ENCODE measurements at regions not wholly inside any gene's neighbourhood (a gene's known extent, or its start where the extent isn't known, plus 50 kb on each side); places are given as distances from the start of the nearest gene placed in this dataset.
A peak's percentile ranks its signal among the peaks of the same experiment; 100 is the strongest.

- TF ChIP-seq, protein P1, sequence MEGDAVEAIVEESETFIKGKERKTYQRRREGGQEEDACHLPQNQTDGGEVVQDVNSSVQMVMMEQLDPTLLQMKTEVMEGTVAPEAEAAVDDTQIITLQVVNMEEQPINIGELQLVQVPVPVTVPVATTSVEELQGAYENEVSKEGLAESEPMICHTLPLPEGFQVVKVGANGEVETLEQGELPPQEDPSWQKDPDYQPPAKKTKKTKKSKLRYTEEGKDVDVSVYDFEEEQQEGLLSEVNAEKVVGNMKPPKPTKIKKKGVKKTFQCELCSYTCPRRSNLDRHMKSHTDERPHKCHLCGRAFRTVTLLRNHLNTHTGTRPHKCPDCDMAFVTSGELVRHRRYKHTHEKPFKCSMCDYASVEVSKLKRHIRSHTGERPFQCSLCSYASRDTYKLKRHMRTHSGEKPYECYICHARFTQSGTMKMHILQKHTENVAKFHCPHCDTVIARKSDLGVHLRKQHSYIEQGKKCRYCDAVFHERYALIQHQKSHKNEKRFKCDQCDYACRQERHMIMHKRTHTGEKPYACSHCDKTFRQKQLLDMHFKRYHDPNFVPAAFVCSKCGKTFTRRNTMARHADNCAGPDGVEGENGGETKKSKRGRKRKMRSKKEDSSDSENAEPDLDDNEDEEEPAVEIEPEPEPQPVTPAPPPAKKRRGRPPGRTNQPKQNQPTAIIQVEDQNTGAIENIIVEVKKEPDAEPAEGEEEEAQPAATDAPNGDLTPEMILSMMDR (CRISPR knock-in tag; IDR thresholded peaks at IDR 0.05), result peak; percentile 42
- TF ChIP-seq ZNF350 (CRISPR knock-in tag; IDR thresholded peaks at IDR 0.05; ENCODE audit: borderline replicate concordance, low read depth) (peak; percentile 62; the same call in 1 of the 2 replicates), ZBTB49 (CRISPR knock-in tag; IDR thresholded peaks at IDR 0.05; ENCODE audit: borderline replicate concordance) (no peak), ZNF660 (CRISPR knock-in tag; IDR thresholded peaks at IDR 0.05; ENCODE audit: borderline replicate concordance, low read depth) (no peak), MXD4 (CRISPR knock-in tag; IDR thresholded peaks at IDR 0.05) (no peak), ZFP62 (CRISPR knock-in tag; IDR thresholded peaks at IDR 0.05) (no peak), PRPF4 (IDR thresholded peaks at IDR 0.05; ENCODE audit: low read depth, low read length, poor library complexity, severe bottlenecking) (no peak), NFYB (CRISPR knock-in tag; IDR thresholded peaks at IDR 0.05) (no peak), ZNF549 (CRISPR knock-in tag; IDR thresholded peaks at IDR 0.05) (0 out of 2 replicates have a peak, but pooled peaks have one; percentile 32), XBP1 (CRISPR knock-in tag; IDR thresholded peaks at IDR 0.05) (no peak), EED (CRISPR knock-in tag; IDR thresholded peaks at IDR 0.05) (no peak), ZNF616 (CRISPR knock-in tag; IDR thresholded peaks at IDR 0.05; ENCODE audit: low read depth) (0 out of 2 replicates have a peak, but pooled peaks have one; percentile 9), MIER3 (CRISPR knock-in tag; IDR thresholded peaks at IDR 0.05; ENCODE audit: borderline replicate concordance) (no peak), ZNF280B (CRISPR knock-in tag; IDR thresholded peaks at IDR 0.05; ENCODE audit: borderline replicate concordance) (peak; percentile 75), RXRA (CRISPR knock-in tag; IDR thresholded peaks at IDR 0.05) (peak; percentile 27; the same call in 1 of the 2 replicates), EHMT2 (IDR thresholded peaks at IDR 0.05; ENCODE audit: borderline replicate concordance, low read depth, low read length) (no peak; the same call in 1 of the 2 replicates)
- TF ChIP-seq, protein P2, sequence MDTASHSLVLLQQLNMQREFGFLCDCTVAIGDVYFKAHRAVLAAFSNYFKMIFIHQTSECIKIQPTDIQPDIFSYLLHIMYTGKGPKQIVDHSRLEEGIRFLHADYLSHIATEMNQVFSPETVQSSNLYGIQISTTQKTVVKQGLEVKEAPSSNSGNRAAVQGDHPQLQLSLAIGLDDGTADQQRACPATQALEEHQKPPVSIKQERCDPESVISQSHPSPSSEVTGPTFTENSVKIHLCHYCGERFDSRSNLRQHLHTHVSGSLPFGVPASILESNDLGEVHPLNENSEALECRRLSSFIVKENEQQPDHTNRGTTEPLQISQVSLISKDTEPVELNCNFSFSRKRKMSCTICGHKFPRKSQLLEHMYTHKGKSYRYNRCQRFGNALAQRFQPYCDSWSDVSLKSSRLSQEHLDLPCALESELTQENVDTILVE (CRISPR knock-in tag; IDR thresholded peaks at IDR 0.05), result no peak
- TF ChIP-seq, protein P3, sequence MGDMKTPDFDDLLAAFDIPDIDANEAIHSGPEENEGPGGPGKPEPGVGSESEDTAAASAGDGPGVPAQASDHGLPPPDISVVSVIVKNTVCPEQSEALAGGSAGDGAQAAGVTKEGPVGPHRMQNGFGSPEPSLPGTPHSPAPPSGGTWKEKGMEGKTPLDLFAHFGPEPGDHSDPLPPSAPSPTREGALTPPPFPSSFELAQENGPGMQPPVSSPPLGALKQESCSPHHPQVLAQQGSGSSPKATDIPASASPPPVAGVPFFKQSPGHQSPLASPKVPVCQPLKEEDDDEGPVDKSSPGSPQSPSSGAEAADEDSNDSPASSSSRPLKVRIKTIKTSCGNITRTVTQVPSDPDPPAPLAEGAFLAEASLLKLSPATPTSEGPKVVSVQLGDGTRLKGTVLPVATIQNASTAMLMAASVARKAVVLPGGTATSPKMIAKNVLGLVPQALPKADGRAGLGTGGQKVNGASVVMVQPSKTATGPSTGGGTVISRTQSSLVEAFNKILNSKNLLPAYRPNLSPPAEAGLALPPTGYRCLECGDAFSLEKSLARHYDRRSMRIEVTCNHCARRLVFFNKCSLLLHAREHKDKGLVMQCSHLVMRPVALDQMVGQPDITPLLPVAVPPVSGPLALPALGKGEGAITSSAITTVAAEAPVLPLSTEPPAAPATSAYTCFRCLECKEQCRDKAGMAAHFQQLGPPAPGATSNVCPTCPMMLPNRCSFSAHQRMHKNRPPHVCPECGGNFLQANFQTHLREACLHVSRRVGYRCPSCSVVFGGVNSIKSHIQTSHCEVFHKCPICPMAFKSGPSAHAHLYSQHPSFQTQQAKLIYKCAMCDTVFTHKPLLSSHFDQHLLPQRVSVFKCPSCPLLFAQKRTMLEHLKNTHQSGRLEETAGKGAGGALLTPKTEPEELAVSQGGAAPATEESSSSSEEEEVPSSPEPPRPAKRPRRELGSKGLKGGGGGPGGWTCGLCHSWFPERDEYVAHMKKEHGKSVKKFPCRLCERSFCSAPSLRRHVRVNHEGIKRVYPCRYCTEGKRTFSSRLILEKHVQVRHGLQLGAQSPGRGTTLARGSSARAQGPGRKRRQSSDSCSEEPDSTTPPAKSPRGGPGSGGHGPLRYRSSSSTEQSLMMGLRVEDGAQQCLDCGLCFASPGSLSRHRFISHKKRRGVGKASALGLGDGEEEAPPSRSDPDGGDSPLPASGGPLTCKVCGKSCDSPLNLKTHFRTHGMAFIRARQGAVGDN (CRISPR knock-in tag; IDR thresholded peaks at IDR 0.05), result peak; percentile 73
Measured at GRCh38 chr20:63083831-63084562, 77.2 kb upstream of the BHLHE23 start (continued).

Data from HepG2 (cell line).